ENCODE measurements at regions not wholly inside any gene's neighbourhood (a gene's known extent, or its start where the extent isn't known, plus 50 kb on each side); places are given as distances from the start of the nearest gene placed in this dataset.

DNA sequence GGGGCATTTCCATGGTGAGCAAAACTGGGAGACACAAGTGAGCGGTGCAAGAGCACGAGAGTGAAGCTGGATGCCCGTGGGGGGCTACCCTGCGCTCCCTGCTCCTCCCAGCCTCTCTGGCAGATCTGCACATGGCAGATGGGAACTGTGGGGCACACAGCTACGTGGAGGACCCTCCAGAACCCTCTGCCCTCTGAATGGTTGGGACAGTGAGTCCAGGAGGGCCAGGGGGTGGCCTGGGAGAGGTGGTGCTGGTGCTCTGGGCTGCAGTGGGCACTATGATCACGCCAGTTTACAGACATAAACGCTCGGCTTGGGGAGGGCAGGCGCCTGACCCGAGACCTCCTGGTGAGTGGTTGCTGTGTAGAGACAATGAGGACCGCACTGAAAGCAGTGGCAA is 205.9 kb downstream of the CTTN start:
- TF ChIP-seq, protein P1, sequence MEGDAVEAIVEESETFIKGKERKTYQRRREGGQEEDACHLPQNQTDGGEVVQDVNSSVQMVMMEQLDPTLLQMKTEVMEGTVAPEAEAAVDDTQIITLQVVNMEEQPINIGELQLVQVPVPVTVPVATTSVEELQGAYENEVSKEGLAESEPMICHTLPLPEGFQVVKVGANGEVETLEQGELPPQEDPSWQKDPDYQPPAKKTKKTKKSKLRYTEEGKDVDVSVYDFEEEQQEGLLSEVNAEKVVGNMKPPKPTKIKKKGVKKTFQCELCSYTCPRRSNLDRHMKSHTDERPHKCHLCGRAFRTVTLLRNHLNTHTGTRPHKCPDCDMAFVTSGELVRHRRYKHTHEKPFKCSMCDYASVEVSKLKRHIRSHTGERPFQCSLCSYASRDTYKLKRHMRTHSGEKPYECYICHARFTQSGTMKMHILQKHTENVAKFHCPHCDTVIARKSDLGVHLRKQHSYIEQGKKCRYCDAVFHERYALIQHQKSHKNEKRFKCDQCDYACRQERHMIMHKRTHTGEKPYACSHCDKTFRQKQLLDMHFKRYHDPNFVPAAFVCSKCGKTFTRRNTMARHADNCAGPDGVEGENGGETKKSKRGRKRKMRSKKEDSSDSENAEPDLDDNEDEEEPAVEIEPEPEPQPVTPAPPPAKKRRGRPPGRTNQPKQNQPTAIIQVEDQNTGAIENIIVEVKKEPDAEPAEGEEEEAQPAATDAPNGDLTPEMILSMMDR (IDR thresholded peaks at IDR 0.05), result no peak
- TF ChIP-seq POLR2A (IDR thresholded peaks at IDR 0.05), result no peak
